BLaER1 (cell line): ENCODE measurements at regions not wholly inside any gene's neighbourhood (a gene's known extent, or its start where the extent isn't known, plus 50 kb on each side); places are given as distances from the start of the nearest gene placed in this dataset.
A peak's percentile ranks its signal among the peaks of the same experiment; 100 is the strongest.

ENCODE experiments used
- H3K27ac ChIP-seq: shearing (Covaris generic); formaldehyde crosslinking; 2 replicates; pipeline ENCODE4 v1.8.1; 2022
- H3K27me3 ChIP-seq: shearing (Covaris generic); formaldehyde crosslinking; 2 replicates; pipeline ENCODE4 v1.8.1; 2022
- H3K36me3 ChIP-seq: shearing (Covaris generic); formaldehyde crosslinking; 2 replicates; pipeline ENCODE4 v1.8.1; 2022
- H3K4me1 ChIP-seq: shearing (Covaris generic); formaldehyde crosslinking; 2 replicates; pipeline ENCODE4 v1.8.1; 2022
- H3K4me2 ChIP-seq: shearing (Covaris generic); formaldehyde crosslinking; 2 replicates; pipeline ENCODE4 v1.8.1; 2022
- H3K4me3 ChIP-seq: shearing (Covaris generic); formaldehyde crosslinking; 2 replicates; pipeline ENCODE4 v1.8.1; 2022
- H3K9ac ChIP-seq: shearing (Covaris generic); formaldehyde crosslinking; 2 replicates; pipeline ENCODE4 v1.8.1; 2022
- H3K9me3 ChIP-seq: shearing (Covaris generic); formaldehyde crosslinking; 2 replicates; pipeline ENCODE4 v1.8.1; 2022
- H4K20me1 ChIP-seq: shearing (Covaris generic); formaldehyde crosslinking; 2 replicates; pipeline ENCODE4 v1.8.1; 2022
- Cebpa-rat ChIP-seq: shearing (Covaris generic); IDR thresholded peaks from 2 replicates; pipeline ENCODE4 v1.8.1; 2022

DNA sequence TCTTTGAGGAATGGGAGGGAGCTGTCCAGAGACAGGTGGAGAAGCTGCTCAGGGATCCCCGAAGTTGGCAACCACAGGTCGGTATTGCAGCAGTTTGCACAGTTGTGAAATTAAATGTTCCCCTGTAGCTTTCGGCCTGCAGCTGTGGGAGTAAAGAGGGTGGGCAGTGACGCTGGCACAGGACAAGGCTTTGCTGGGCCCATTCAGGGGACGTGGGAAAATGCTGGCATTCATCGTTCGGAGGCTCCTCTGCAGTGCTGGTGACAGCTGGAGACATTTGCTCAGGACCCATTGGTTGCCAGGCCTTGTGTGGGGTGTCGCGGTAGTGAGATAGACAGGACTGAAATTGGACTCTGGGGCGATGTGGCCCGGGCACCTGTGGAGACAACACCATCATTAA lies 173.7 kb downstream of the MYCN start:
- H3K36me3 ChIP-seq = no peaks in the 10 kb centered on the region
- H3K4me1 ChIP-seq = peaks cover 34% of the 10 kb centered on the region
- no peaks in the 10 kb centered on the region for H3K9me3 ChIP-seq
- H3K4me3 ChIP-seq = no peak overlapping the region
- H3K9ac ChIP-seq = no peak overlapping the region
- no peak overlapping the region for H3K27ac ChIP-seq
- no peak overlapping the region for H3K4me2 ChIP-seq
- no peak for TF ChIP-seq Cebpa-rat
- no peaks in the 10 kb centered on the region for H3K27me3 ChIP-seq
- no peaks in the 10 kb centered on the region for H4K20me1 ChIP-seq

DNA sequence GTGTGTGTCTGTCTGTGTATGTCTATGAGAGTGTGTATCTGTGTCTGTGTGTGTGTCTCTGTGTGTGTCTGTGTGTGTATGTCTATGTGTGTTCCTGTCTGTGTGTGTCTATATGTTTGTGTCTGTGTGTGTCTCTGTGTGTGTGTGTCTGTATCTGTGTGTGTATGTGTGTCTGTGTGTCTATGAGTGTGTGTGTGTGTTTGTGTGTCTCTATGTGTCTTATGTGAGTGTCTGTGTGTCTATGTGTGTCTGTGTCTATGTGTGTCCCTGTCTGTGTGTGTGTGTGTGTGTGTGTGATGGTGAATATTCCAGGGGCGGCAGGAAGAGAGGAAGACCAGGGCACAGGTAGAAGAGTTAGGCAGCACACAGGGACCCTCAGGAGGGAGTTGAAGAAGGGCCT lies 173.2 kb downstream of the MYCN start:
- TF ChIP-seq Cebpa-rat = no peak
- no peaks in the 10 kb centered on the region for H3K36me3 ChIP-seq
- no peaks in the 10 kb centered on the region for H4K20me1 ChIP-seq
- H3K9me3 ChIP-seq = no peaks in the 10 kb centered on the region
- H3K27ac ChIP-seq = no peak overlapping the region
- H3K4me2 ChIP-seq = no peak overlapping the region
- H3K27me3 ChIP-seq = no peaks in the 10 kb centered on the region
- no peak overlapping the region for H3K4me3 ChIP-seq
- no peak overlapping the region for H3K9ac ChIP-seq
- H3K4me1 ChIP-seq = peaks cover 34% of the 10 kb centered on the region

DNA sequence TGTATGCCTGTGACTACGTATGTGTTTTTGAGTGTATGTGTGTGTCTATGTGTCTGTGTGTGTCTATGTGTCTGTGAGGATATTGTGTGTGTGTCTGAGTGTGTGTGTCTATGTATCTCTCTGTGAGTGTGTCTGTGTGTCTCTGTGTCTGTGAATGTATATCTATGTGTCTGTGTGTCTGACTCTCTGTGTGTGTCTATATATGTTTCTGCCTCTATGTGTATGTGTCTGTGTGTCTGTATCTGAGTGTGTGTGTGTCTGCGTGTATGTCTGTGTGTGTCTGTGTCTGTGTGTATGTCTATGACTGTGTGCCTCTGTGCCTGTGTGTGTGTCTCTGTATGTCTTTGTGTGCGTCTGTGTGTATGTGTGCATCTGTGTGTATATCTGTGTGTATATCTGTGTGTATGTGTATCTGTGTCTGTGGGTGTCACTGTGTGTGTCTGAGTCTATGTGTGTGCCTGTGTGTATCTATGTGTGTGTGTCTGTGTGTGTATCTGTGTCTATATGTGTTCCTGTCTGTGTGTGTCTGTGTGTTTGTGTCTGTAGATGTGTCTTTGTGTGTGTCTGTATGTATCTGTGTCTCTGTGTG lies 172.7 kb downstream of the MYCN start:
- Histone ChIP-seq H3K4me2 (peak overlapping the region; percentile 61; the same call in 1 of the 2 replicates), H3K27ac (no peak overlapping the region), H3K4me3 (no peak overlapping the region), H3K4me1 (peaks cover 34% of the 10 kb centered on the region), H3K9ac (no peak overlapping the region), H3K36me3 (no peaks in the 10 kb centered on the region), H3K9me3 (no peaks in the 10 kb centered on the region), H4K20me1 (no peaks in the 10 kb centered on the region), H3K27me3 (no peaks in the 10 kb centered on the region)
- no peak for TF ChIP-seq Cebpa-rat

- no peaks in the 10 kb centered on the region for H3K9me3 ChIP-seq
- H3K27ac ChIP-seq = no peak overlapping the region
- H4K20me1 ChIP-seq = no peaks in the 10 kb centered on the region
- H3K9ac ChIP-seq = no peak overlapping the region
- no peaks in the 10 kb centered on the region for H3K27me3 ChIP-seq
- no peaks in the 10 kb centered on the region for H3K36me3 ChIP-seq
- peak overlapping the region; percentile 61 for H3K4me2 ChIP-seq
- H3K4me3 ChIP-seq = no peak overlapping the region
- peaks cover 34% of the 10 kb centered on the region for H3K4me1 ChIP-seq
- no peak for TF ChIP-seq Cebpa-rat
Observed at GRCh38 chr2:16112251-16112971, 172.1 kb downstream of the MYCN start.

DNA sequence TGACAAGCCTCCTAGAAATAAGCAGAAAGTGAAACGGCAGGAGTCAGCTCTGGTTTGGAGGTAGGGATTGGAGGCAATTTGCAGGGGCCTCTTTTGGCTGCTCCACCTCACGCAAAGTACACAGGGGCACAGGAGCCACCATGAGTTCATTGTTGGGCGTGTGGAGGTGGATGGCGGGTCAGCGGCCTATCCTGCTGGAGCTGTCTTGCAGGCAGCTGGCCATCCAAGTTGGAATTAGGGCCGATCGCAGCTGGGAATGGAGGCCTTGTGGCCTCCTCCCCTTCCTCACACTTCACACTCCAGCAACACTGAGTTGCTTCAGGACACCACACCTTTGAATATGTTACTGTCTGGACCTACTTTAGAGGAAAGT lies 171.5 kb downstream of the MYCN start:
- no peak for TF ChIP-seq Cebpa-rat
- H3K4me3 ChIP-seq = no peak overlapping the region

GRCh38 chr2:16109821-16110310 lies 169.5 kb downstream of the MYCN start:
- TF ChIP-seq Cebpa-rat = no peak

More for the DNA sequence above, 171.5 kb downstream of the MYCN start:
- Histone ChIP-seq H3K4me1 (peaks cover 34% of the 10 kb centered on the region), H4K20me1 (no peaks in the 10 kb centered on the region), H3K27me3 (no peaks in the 10 kb centered on the region), H3K9ac (no peak overlapping the region), H3K4me2 (peak overlapping the region; percentile 61), H3K9me3 (no peaks in the 10 kb centered on the region), H3K36me3 (no peaks in the 10 kb centered on the region), H3K27ac (no peak overlapping the region)

GRCh38 chr2:16109368-16109820 lies 169.0 kb downstream of the MYCN start:
- Histone ChIP-seq H3K36me3 (no peaks in the 10 kb centered on the region), H3K27ac (no peak overlapping the region)

More at GRCh38 chr2:16109821-16110310, 169.5 kb downstream of the MYCN start:
- Histone ChIP-seq H3K9ac (no peak overlapping the region), H3K4me2 (peak overlapping the region; percentile 61; the same call in 1 of the 2 replicates), H3K9me3 (no peaks in the 10 kb centered on the region), H3K4me1 (peaks cover 34% of the 10 kb centered on the region), H4K20me1 (no peaks in the 10 kb centered on the region), H3K4me3 (no peak overlapping the region), H3K27ac (no peak overlapping the region), H3K27me3 (no peaks in the 10 kb centered on the region), H3K36me3 (no peaks in the 10 kb centered on the region)

GRCh38 chr2:16107246-16107645 lies 166.9 kb downstream of the MYCN start:
- TF ChIP-seq Cebpa-rat = no peak
- Histone ChIP-seq H3K4me2 (no peak overlapping the region), H3K27ac (no peak overlapping the region), H3K36me3 (no peaks in the 10 kb centered on the region), H3K4me3 (no peak overlapping the region), H3K9ac (no peak overlapping the region), H3K9me3 (no peaks in the 10 kb centered on the region), H3K4me1 (peaks cover 26% of the 10 kb centered on the region), H4K20me1 (no peaks in the 10 kb centered on the region), H3K27me3 (no peaks in the 10 kb centered on the region)

More at GRCh38 chr2:16109368-16109820, 169.0 kb downstream of the MYCN start:
- H3K4me2 ChIP-seq = no peak overlapping the region
- H3K9me3 ChIP-seq = no peaks in the 10 kb centered on the region
- no peaks in the 10 kb centered on the region for H4K20me1 ChIP-seq
- no peak overlapping the region for H3K9ac ChIP-seq
- H3K27me3 ChIP-seq = no peaks in the 10 kb centered on the region
- peaks cover 34% of the 10 kb centered on the region for H3K4me1 ChIP-seq
- TF ChIP-seq Cebpa-rat = no peak
- no peak overlapping the region for H3K4me3 ChIP-seq

DNA sequence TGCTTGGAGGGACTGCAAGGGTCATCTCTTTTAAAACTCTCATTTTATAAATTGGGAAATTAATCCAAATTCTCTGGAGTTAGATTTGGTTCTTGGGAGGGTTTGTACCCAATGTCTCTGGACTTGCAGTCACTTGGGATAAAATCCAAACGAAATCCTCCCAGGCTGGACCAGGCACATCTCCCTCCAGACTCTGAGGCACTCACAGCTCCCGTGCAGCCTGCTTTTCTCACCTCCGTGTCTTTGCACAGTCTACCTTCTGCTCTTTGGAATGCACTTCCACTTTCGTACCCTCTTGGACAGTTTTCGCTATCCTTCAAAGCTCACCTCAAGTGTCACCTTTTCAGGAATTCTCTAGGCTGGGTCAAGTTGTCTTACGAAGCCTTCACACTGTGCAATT lies 166.3 kb downstream of the MYCN start:
- H3K4me1 ChIP-seq = peaks cover 21% of the 10 kb centered on the region
- no peak overlapping the region for H3K27ac ChIP-seq

GRCh38 chr2:16105669-16106281 lies 165.4 kb downstream of the MYCN start:
- Histone ChIP-seq H3K36me3 (no peaks in the 10 kb centered on the region), H4K20me1 (no peaks in the 10 kb centered on the region), H3K4me1 (peaks cover 19% of the 10 kb centered on the region), H3K27me3 (no peaks in the 10 kb centered on the region), H3K4me3 (no peak overlapping the region), H3K4me2 (no peak overlapping the region), H3K9me3 (no peaks in the 10 kb centered on the region), H3K27ac (no peak overlapping the region), H3K9ac (no peak overlapping the region)
- no peak for TF ChIP-seq Cebpa-rat

More for the DNA sequence above, 166.3 kb downstream of the MYCN start:
- Histone ChIP-seq H3K9ac (no peak overlapping the region), H4K20me1 (no peaks in the 10 kb centered on the region), H3K9me3 (no peaks in the 10 kb centered on the region), H3K36me3 (no peaks in the 10 kb centered on the region), H3K4me2 (no peak overlapping the region), H3K27me3 (no peaks in the 10 kb centered on the region), H3K4me3 (no peak overlapping the region)
- TF ChIP-seq Cebpa-rat = no peak
